HCT116 (cell line): ENCODE measurements at regions not wholly inside any gene's neighbourhood (a gene's known extent, or its start where the extent isn't known, plus 50 kb on each side); places are given as distances from the start of the nearest gene placed in this dataset.

Experiments used
- ATAC-seq: fragments of 200-7000 bp; cut with Tn5 transposase; 2 replicates; pipeline ENCODE4 v1.9.1; 2020; ENCODE audit warnings: mild to moderate bottlenecking, moderate library complexity
- BruUV-seq: library from RNA; stranded (reverse); fragments of 400-500 nt; replicated peaks from 2 replicates; lab custom pipeline; 2021; lab: Mats Ljungman, UMichigan
- CTCF ChIA-PET: fragments of 300-600 bp; sonication (Branson Sonifier 250); formaldehyde crosslinking; loops from one replicate; lab custom pipeline; 2021; ENCODE audit warnings: antibody characterized with exemption; lab: Charles Lee
- POLR2A ChIA-PET: fragments of 300-600, 350-600 bp; sonication (Branson Sonifier 250); formaldehyde crosslinking; loops from one replicate; lab custom pipeline; 2021; ENCODE audit warnings: antibody characterized with exemption; lab: Charles Lee
- RAD21 ChIA-PET, 2 experiments: fragments of 300-600 bp; sonication (Branson Sonifier 250); formaldehyde crosslinking; loops; one replicate each; lab custom pipeline; 2023; ENCODE audit warnings: low total read pairs in 2 of 2; ENCODE audit not compliant: uncharacterized antibody in 2 of 2, unreplicated experiment in 2 of 2, low non-redundant PET in 1 of 2; lab: Charles Lee
- DNase-seq: peaks from one replicate; pipeline ENCODE4 v3.0.0-alpha.2; 2010; ENCODE audit warnings: low read depth, low spot score
- H2AFZ ChIP-seq: fragments of 200-600 bp; shearing (Covaris generic), sonication (generic); 2 replicates; pipeline ENCODE4 v1.6.1; 2017; ENCODE audit warnings: low read depth, mixed run types, mixed read lengths, antibody characterized with exemption, low read length; ENCODE audit not compliant: poor library complexity, severe bottlenecking
- H3K27ac ChIP-seq: 2 replicates; pipeline ENCODE4 v1.5.1; 2012; ENCODE audit warnings: low read depth, low read length
- H3K27me3 ChIP-seq: fragments of 200-600 bp; sonication (generic); 2 replicates; pipeline ENCODE4 v1.6.1; 2016; ENCODE audit warnings: mixed run types, low read length, mixed read lengths; ENCODE audit not compliant: insufficient read depth
- H3K36me3 ChIP-seq, 2 experiments: fragments of 200-500 bp in 1 of 2; fragments of 200-600 bp in 1 of 2; sonication (Bioruptor generic) in 1 of 2; sonication (generic) in 1 of 2; 2 replicates each; pipeline versions ENCODE4 v1.5.1 to v1.6.1; 2014 to 2016; ENCODE audit warnings: low read length in 2 of 2, inconsistent platforms in 1 of 2, mixed read lengths in 1 of 2, mixed run types in 1 of 2; ENCODE audit not compliant: insufficient read depth in 2 of 2, control insufficient read depth in 1 of 2
- H3K4me1 ChIP-seq, 2 experiments: fragments of 200-600 bp in 1 of 2; sonication (generic) in 1 of 2; 2 replicates each; pipeline versions ENCODE4 v1.5.1 to v1.6.1; 2012 to 2017; ENCODE audit warnings: low read length in 2 of 2, inconsistent platforms in 1 of 2, mild to moderate bottlenecking in 1 of 2, mixed read lengths in 1 of 2, mixed run types in 1 of 2, moderate library complexity in 1 of 2; ENCODE audit not compliant: insufficient read depth in 2 of 2, control insufficient read depth in 1 of 2
- H3K4me2 ChIP-seq: fragments of 200-600 bp; sonication (generic); 2 replicates; pipeline ENCODE4 v1.6.1; 2017; ENCODE audit warnings: mixed run types, low read length, mixed read lengths
- H3K4me3 ChIP-seq, 2 experiments: fragments of 200-600 bp in 1 of 2; sonication (generic) in 1 of 2; replicated peaks in 1 of 2; 2 replicates each; pipeline ENCODE4 v1.5.1; 2011 to 2016; ENCODE audit warnings: low read length in 2 of 2, control low read depth in 1 of 2, low read depth in 1 of 2, mild to moderate bottlenecking in 1 of 2, mixed read lengths in 1 of 2, mixed run types in 1 of 2
- H3K79me2 ChIP-seq: fragments of 200-600 bp; sonication (generic); 2 replicates; pipeline ENCODE4 v1.6.1; 2017; ENCODE audit warnings: mild to moderate bottlenecking, mixed run types, low read length, moderate library complexity, mixed read lengths; ENCODE audit not compliant: insufficient read depth
- H3K9ac ChIP-seq: fragments of 200-600 bp; sonication (generic); 2 replicates; pipeline ENCODE4 v1.6.1; 2016; ENCODE audit warnings: low read length, mixed read lengths
- H3K9me2 ChIP-seq: fragments of 200-600 bp; sonication (generic), shearing (Covaris generic); 2 replicates; pipeline ENCODE4 v1.6.1; 2017; ENCODE audit warnings: mixed run types, mild to moderate bottlenecking, moderate library complexity; ENCODE audit not compliant: insufficient read depth
- H3K9me3 ChIP-seq, 2 experiments: fragments of 200-500 bp in 1 of 2; fragments of 200-600 bp in 1 of 2; sonication (Bioruptor generic) in 1 of 2; sonication (generic) in 1 of 2; 2 replicates each; pipeline ENCODE4 v1.6.1; 2014 to 2017; ENCODE audit warnings: low read length in 2 of 2, mixed read lengths in 2 of 2, inconsistent platforms in 1 of 2, low read depth in 1 of 2, mild to moderate bottlenecking in 1 of 2, mixed run types in 1 of 2, moderate library complexity in 1 of 2; ENCODE audit not compliant: control insufficient read depth in 1 of 2, insufficient read depth in 1 of 2
- H4K20me1 ChIP-seq: fragments of 200-600 bp; sonication (generic), shearing (Covaris generic); 2 replicates; pipeline ENCODE4 v1.6.1; 2017; ENCODE audit warnings: mixed run types, mild to moderate bottlenecking, moderate library complexity; ENCODE audit not compliant: insufficient read depth
- CBX3 ChIP-seq: IDR thresholded peaks from 2 replicates; pipeline ENCODE4 v1.6.1; 2012; ENCODE audit warnings: low read depth
- CEBPB ChIP-seq: IDR thresholded peaks from 2 replicates; pipeline ENCODE4 v1.6.1; 2012; ENCODE audit warnings: low read depth
- EGR1 ChIP-seq: IDR thresholded peaks from 2 replicates; pipeline ENCODE4 v1.6.1; 2012; ENCODE audit warnings: low read depth
- ELF1 ChIP-seq: IDR thresholded peaks from 2 replicates; pipeline ENCODE4 v1.6.1; 2012; ENCODE audit warnings: low read depth, borderline replicate concordance
- EZH2 ChIP-seq: fragments of 200-600 bp; sonication (generic); IDR thresholded peaks from 2 replicates; pipeline ENCODE4 v1.6.1; 2017; ENCODE audit warnings: antibody characterized with exemption, mixed run types
- EZH2phosphoT487 ChIP-seq: fragments of 200-600 bp; IDR thresholded peaks from 2 replicates; pipeline ENCODE4 v1.6.1; 2018; ENCODE audit warnings: antibody characterized with exemption, borderline replicate concordance
- FOSL1 ChIP-seq: IDR thresholded peaks from 2 replicates; pipeline ENCODE4 v1.6.1; 2012; ENCODE audit warnings: low read depth
- JUND ChIP-seq: IDR thresholded peaks from 2 replicates; pipeline ENCODE4 v1.6.1; 2012
- POLR2A ChIP-seq: IDR thresholded peaks from 2 replicates; pipeline ENCODE4 v1.7.0; 2011; ENCODE audit warnings: borderline replicate concordance; ENCODE audit not compliant: insufficient read depth, insufficient read length; ENCODE audit errors: extremely low read depth
- POLR2AphosphoS5 ChIP-seq: IDR thresholded peaks from 2 replicates; pipeline ENCODE4 v1.6.1; 2011; ENCODE audit warnings: mild to moderate bottlenecking, low read depth, low read length, moderate library complexity
- RAD21 ChIP-seq: IDR thresholded peaks from 2 replicates; pipeline ENCODE4 v1.6.1; 2012; ENCODE audit warnings: low read depth, mild to moderate bottlenecking
- SIN3A ChIP-seq: IDR thresholded peaks from 2 replicates; pipeline ENCODE4 v1.6.1; 2012; ENCODE audit warnings: low read depth
- SP1 ChIP-seq: IDR thresholded peaks from 2 replicates; pipeline ENCODE4 v1.6.1; 2012; ENCODE audit warnings: low read depth
- SRF ChIP-seq: IDR thresholded peaks from 2 replicates; pipeline ENCODE4 v1.6.1; 2012; ENCODE audit warnings: low read depth
- TCF7L2 ChIP-seq: IDR thresholded peaks from 2 replicates; pipeline ENCODE4 v1.7.0; 2011; ENCODE audit warnings: borderline replicate concordance, inconsistent platforms; ENCODE audit not compliant: insufficient read depth, insufficient read length; ENCODE audit errors: extremely low read depth
- YY1 ChIP-seq: IDR thresholded peaks from 2 replicates; pipeline ENCODE4 v1.6.1; 2011; ENCODE audit warnings: low read length, low read depth, moderate library complexity, mild to moderate bottlenecking; ENCODE audit not compliant: insufficient replicate concordance; ENCODE audit errors: extremely low read depth
- ZNF274 ChIP-seq: fragments of 200-500 bp; sonication (Bioruptor generic); IDR thresholded peaks from 2 replicates; pipeline ENCODE4 v1.6.1; 2014; ENCODE audit warnings: mild to moderate bottlenecking, low read depth, low read length, inconsistent platforms
- intact Hi-C: fragments of 100-400 bp; cut with micrococcal nuclease; formaldehyde crosslinking; loops from 2 replicates; pipeline ENCODE4 v1.10.0; 2022
- TF ChIP-seq, protein P1 (sequence below): IDR thresholded peaks from 2 replicates; pipeline ENCODE4 v1.6.1; 2012
- TF ChIP-seq, protein P2 (sequence below), 3 experiments: fragments of 200-600 bp in 1 of 3; sonication (generic) in 1 of 3; IDR thresholded peaks in 2 of 3; conservative IDR thresholded peaks in 1 of 3; 2 replicates each; pipeline ENCODE4 v1.5.1; 2012 to 2017; ENCODE audit warnings: low read depth in 2 of 3, low read length in 2 of 3, antibody characterized with exemption in 1 of 3, borderline replicate concordance in 1 of 3, control low read depth in 1 of 3, mild to moderate bottlenecking in 1 of 3, mixed read lengths in 1 of 3, mixed run types in 1 of 3, moderate library complexity in 1 of 3; ENCODE audit not compliant: insufficient read depth in 1 of 3
- TF ChIP-seq, protein P3 (sequence below): IDR thresholded peaks from 2 replicates; pipeline ENCODE4 v1.6.1; 2011; ENCODE audit warnings: mild to moderate bottlenecking, low read length, moderate library complexity; ENCODE audit not compliant: insufficient replicate concordance; ENCODE audit errors: extremely low read depth

DNA sequence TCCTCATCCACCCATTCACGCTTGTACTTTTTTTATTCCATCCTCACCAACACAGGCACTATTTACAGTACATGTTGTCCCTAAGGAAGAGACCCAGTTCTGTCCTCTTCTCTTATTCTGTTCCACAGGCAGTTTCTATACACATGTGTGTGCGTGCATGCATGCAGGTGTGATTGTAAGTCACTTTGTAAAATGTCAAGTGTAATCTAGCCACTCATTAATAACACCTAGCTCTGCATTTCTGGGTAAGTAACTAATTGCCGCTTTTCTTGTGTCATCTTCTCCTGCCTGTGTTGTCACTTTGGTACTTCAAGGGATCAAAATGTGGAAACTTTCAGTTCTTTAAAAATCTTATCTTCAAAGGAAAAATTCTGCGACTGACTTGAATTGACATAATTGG lies 377.2 kb downstream of the SEC16B start:
- Histone ChIP-seq H3K9me2 (no peaks in the 10 kb centered on the region), H3K4me3 (no peak overlapping the region), H3K4me2 (no peak overlapping the region), H3K9ac (no peak overlapping the region), H3K27ac (no peak overlapping the region), H3K36me3 (no peaks in the 10 kb centered on the region), H3K79me2 (no peaks in the 10 kb centered on the region), H3K9me3 (no peaks in the 10 kb centered on the region), H3K27me3 (peaks cover 38% of the 10 kb centered on the region), H2AFZ (no peak overlapping the region), H4K20me1 (no peaks in the 10 kb centered on the region; the same call in 1 of the 2 replicates), H3K4me1 (no peaks in the 10 kb centered on the region)
- ATAC-seq (no peak), DNase-seq (no peak)
- intact Hi-C loops: no loop called here
- BruUV-seq: no TSS peak
- ChIA-PET POLR2A (no interaction called here), CTCF (no interaction called here), RAD21 (no interaction called here)
- no peak for TF ChIP-seq SIN3A
- no peak for TF ChIP-seq POLR2A
- TF ChIP-seq EGR1: no peak
- TF ChIP-seq, protein P1, sequence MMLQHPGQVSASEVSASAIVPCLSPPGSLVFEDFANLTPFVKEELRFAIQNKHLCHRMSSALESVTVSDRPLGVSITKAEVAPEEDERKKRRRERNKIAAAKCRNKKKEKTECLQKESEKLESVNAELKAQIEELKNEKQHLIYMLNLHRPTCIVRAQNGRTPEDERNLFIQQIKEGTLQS: no peak
- no peak for TF ChIP-seq CBX3
- no peak for TF ChIP-seq TCF7L2
- TF ChIP-seq RAD21: no peak
- TF ChIP-seq SP1: no peak
- no peak for TF ChIP-seq EZH2
- no peak for TF ChIP-seq FOSL1
- TF ChIP-seq, protein P2, sequence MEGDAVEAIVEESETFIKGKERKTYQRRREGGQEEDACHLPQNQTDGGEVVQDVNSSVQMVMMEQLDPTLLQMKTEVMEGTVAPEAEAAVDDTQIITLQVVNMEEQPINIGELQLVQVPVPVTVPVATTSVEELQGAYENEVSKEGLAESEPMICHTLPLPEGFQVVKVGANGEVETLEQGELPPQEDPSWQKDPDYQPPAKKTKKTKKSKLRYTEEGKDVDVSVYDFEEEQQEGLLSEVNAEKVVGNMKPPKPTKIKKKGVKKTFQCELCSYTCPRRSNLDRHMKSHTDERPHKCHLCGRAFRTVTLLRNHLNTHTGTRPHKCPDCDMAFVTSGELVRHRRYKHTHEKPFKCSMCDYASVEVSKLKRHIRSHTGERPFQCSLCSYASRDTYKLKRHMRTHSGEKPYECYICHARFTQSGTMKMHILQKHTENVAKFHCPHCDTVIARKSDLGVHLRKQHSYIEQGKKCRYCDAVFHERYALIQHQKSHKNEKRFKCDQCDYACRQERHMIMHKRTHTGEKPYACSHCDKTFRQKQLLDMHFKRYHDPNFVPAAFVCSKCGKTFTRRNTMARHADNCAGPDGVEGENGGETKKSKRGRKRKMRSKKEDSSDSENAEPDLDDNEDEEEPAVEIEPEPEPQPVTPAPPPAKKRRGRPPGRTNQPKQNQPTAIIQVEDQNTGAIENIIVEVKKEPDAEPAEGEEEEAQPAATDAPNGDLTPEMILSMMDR (IDR thresholded peaks at IDR 0.05 in 2 of 3, conservative IDR thresholded peaks at IDR 0.05 in 1 of 3; ENCODE audit: borderline replicate concordance in 1 of 3, insufficient read depth in 1 of 3, low read depth in 2 of 3, low read length in 2 of 3): no peak
- TF ChIP-seq YY1: no peak
- TF ChIP-seq, protein P3, sequence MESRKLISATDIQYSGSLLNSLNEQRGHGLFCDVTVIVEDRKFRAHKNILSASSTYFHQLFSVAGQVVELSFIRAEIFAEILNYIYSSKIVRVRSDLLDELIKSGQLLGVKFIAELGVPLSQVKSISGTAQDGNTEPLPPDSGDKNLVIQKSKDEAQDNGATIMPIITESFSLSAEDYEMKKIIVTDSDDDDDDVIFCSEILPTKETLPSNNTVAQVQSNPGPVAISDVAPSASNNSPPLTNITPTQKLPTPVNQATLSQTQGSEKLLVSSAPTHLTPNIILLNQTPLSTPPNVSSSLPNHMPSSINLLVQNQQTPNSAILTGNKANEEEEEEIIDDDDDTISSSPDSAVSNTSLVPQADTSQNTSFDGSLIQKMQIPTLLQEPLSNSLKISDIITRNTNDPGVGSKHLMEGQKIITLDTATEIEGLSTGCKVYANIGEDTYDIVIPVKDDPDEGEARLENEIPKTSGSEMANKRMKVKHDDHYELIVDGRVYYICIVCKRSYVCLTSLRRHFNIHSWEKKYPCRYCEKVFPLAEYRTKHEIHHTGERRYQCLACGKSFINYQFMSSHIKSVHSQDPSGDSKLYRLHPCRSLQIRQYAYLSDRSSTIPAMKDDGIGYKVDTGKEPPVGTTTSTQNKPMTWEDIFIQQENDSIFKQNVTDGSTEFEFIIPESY: no peak
- no peak for TF ChIP-seq ZNF274
- TF ChIP-seq EZH2phosphoT487: no peak
- TF ChIP-seq CEBPB: no peak
- no peak for TF ChIP-seq SRF
- TF ChIP-seq POLR2AphosphoS5: no peak
- no peak for TF ChIP-seq ELF1
- TF ChIP-seq JUND: no peak
